PC-3 (cell line): ENCODE measurements at regions not wholly inside any gene's neighbourhood (a gene's known extent, or its start where the extent isn't known, plus 50 kb on each side); places are given as distances from the start of the nearest gene placed in this dataset.

Experiments used
- CTCF ChIP-seq: fragments of 300-600 bp; sonication (generic); conservative IDR thresholded peaks from 2 replicates; pipeline ENCODE4 v1.5.1; 2017; ENCODE audit warnings: antibody characterized with exemption, low read depth, mild to moderate bottlenecking, low read length
- EZH2 ChIP-seq: fragments of 300-600 bp; sonication (generic); IDR thresholded peaks from one replicate; pipeline ENCODE4 v1.6.1; 2017; ENCODE audit warnings: antibody characterized with exemption, mild to moderate bottlenecking, low read length; ENCODE audit not compliant: unreplicated experiment
- EZH2phosphoT487 ChIP-seq: fragments of 300-600 bp; sonication (generic); IDR thresholded peaks from 2 replicates; pipeline ENCODE4 v1.6.1; 2018; ENCODE audit warnings: mild to moderate bottlenecking, antibody characterized with exemption, low read length, borderline replicate concordance

DNA sequence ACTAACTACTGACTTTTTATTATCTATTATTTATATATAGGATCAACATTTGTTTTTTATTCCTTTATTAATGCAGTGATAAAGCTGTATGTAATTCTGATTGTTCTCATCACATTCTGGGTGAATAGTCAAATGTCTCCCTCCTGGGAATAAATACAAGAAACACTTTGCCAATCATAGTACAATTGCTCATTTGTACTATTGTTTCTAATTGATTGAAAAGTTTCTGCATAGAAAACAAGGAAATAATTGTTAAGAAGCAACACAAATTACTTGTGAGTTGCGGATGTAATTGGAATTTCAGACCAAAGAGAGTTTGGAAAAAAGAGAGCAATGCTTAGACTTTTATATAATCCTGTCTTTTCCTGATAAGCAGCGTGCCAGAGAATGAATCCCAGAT lies 1013.9 kb downstream of the EFNA5 start:
- TF ChIP-seq CTCF, result no peak
- no peak for TF ChIP-seq EZH2
- no peak for TF ChIP-seq EZH2phosphoT487
